Mesothelial cell of epicardium (in vitro differentiated cells): ENCODE measurements at regions not wholly inside any gene's neighbourhood (a gene's known extent, or its start where the extent isn't known, plus 50 kb on each side); places are given as distances from the start of the nearest gene placed in this dataset.

Experiments used
- DNase-seq, 2 experiments: peaks; one replicate each; pipeline ENCODE4 v3.0.0; 2021; ENCODE audit warnings: low spot score in 2 of 2; ENCODE audit not compliant: unreplicated experiment in 2 of 2
- H3K27ac Mint-ChIP-seq: 2 replicates; pipeline ENCODE4 v1.8.0; 2021; ENCODE audit warnings: mixed read lengths
- H3K27me3 Mint-ChIP-seq: 2 replicates; pipeline ENCODE4 v1.8.0; 2021; ENCODE audit warnings: low read depth, mixed read lengths
- H3K36me3 Mint-ChIP-seq: 2 replicates; pipeline ENCODE4 v1.8.0; 2021; ENCODE audit warnings: mixed read lengths
- H3K4me1 Mint-ChIP-seq: 2 replicates; pipeline ENCODE4 v1.8.0; 2021; ENCODE audit warnings: mixed read lengths
- H3K4me3 Mint-ChIP-seq: 2 replicates; pipeline ENCODE4 v1.8.0; 2021; ENCODE audit warnings: mild to moderate bottlenecking, moderate library complexity, mixed read lengths
- H3K9me3 Mint-ChIP-seq: 2 replicates; pipeline ENCODE4 v1.8.0; 2021; ENCODE audit warnings: mixed read lengths
- TF ChIP-seq, protein P1 (sequence below): fragments of 200-600 bp; sonication (generic); IDR thresholded peaks from one replicate; pipeline ENCODE4 v1.5.0; 2021; ENCODE audit warnings: antibody characterized with exemption; ENCODE audit not compliant: unreplicated experiment

DNA sequence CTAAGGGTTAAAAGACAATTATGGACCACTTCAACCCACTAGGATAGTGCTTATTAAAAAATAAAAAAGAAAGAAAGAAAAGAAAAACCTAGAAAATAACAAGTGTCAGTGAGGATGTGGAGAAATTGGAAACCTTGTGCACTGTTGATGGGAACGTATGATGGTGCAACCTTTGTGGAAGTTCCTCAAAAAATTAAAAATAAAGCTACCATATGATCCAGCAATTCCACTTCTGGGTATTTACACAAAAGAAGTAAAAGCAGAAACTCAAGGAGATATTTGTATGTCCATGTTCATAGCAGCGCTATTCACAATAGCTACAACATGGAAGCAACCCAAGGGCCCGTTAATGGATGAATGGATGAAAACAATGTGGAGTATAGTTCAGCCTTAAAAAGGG is 115.2 kb upstream of the ATP1A1 start:
- TF ChIP-seq, protein P1, sequence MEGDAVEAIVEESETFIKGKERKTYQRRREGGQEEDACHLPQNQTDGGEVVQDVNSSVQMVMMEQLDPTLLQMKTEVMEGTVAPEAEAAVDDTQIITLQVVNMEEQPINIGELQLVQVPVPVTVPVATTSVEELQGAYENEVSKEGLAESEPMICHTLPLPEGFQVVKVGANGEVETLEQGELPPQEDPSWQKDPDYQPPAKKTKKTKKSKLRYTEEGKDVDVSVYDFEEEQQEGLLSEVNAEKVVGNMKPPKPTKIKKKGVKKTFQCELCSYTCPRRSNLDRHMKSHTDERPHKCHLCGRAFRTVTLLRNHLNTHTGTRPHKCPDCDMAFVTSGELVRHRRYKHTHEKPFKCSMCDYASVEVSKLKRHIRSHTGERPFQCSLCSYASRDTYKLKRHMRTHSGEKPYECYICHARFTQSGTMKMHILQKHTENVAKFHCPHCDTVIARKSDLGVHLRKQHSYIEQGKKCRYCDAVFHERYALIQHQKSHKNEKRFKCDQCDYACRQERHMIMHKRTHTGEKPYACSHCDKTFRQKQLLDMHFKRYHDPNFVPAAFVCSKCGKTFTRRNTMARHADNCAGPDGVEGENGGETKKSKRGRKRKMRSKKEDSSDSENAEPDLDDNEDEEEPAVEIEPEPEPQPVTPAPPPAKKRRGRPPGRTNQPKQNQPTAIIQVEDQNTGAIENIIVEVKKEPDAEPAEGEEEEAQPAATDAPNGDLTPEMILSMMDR: no peak
- no peaks in the 10 kb centered on the region for H3K36me3 Mint-ChIP-seq

DNA sequence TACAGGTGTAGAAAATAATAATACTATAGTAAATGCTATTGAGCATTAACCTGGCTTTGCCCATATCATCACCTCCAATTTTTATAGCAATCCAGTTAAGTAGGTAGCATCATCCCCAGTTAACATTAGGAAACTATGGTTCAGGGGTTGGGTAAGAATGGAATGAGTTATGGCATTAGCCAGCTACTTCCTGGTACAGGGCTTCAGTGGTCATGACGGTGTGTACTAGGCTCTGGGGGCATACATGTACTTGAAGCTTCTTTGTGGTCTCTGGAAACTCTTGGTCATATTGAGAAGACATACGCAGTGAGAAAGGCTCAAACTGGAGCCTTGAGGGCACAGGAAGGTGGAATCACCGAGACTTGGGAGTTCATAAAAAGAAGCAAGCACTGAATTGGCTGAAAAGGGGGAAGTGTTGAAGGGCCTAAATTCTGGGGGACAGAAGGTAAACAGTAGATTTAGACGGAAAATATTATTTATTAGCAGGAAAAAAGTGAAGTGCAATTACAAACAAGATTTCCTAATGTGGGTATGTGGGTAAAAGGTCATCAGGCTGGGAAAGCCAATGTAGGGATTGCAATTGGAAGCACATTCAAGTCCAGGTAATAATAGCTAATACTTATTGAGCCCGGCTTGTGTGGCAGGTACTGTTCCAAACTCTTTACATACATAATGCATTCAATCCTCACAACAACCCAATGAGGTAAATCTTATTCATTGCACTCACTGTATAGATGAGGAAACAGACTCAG is 114.2 kb upstream of the ATP1A1 start:
- DNase-seq: no peak
- H3K27ac Mint-ChIP-seq: no peak overlapping the region
- no peaks in the 10 kb centered on the region for H3K27me3 Mint-ChIP-seq
- no peaks in the 10 kb centered on the region for H3K36me3 Mint-ChIP-seq
- peaks cover 10% of the 10 kb centered on the region for H3K4me1 Mint-ChIP-seq
- H3K9me3 Mint-ChIP-seq: no peaks in the 10 kb centered on the region
- TF ChIP-seq, protein P1: no peak
- H3K4me3 Mint-ChIP-seq: no peak overlapping the region

More for the DNA sequence above, 115.2 kb upstream of the ATP1A1 start:
- DNase-seq: no peak
- H3K9me3 Mint-ChIP-seq: no peaks in the 10 kb centered on the region
- H3K4me3 Mint-ChIP-seq: no peak overlapping the region
- no peak overlapping the region for H3K27ac Mint-ChIP-seq
- no peaks in the 10 kb centered on the region for H3K27me3 Mint-ChIP-seq
- H3K4me1 Mint-ChIP-seq: peaks cover 10% of the 10 kb centered on the region

DNA sequence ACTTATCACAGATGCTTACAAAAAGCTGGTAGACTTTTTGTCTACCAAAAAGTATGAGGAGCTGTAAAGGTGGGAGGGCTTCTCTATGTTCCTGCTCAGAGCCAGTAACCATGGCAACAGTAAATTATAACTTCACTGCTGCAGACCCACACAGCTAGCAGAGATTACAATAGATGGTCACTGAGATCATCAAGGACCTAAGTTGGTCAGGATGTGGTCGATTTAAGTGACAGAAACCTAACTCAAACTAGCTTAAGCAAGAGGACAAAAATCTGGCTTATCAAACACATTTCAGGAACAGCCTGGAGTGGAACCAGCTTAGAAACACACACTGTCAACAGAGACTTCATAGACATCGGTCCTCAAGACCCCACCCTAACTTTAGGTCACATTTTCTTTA is 113.4 kb upstream of the ATP1A1 start:
- no peaks in the 10 kb centered on the region for H3K27me3 Mint-ChIP-seq
- DNase-seq: no peak
- H3K4me1 Mint-ChIP-seq: peaks cover 10% of the 10 kb centered on the region
- H3K36me3 Mint-ChIP-seq: no peaks in the 10 kb centered on the region
- H3K27ac Mint-ChIP-seq: no peak overlapping the region
- TF ChIP-seq, protein P1: no peak
- no peaks in the 10 kb centered on the region for H3K9me3 Mint-ChIP-seq
- H3K4me3 Mint-ChIP-seq: no peak overlapping the region

DNA sequence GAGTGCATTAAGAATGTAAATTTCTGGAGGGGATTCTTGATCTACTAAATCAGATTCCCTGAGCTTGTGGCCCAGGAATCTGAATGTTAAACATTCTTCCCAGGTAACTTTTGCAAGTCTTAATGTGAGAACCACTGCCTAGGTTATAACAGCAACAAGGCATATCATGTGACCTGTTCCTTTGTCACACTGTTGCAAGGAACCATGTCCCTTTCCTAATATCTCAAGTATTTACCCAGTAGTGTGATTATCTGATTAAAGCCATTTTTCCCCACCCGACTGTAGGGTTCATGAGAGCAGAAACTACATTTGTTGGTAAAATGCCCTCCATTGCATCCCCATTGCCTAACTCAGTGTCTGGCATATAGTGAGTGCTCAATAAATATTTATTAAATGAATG is 112.9 kb upstream of the ATP1A1 start:
- peaks cover 7% of the 10 kb centered on the region for H3K4me1 Mint-ChIP-seq
- H3K27me3 Mint-ChIP-seq: no peaks in the 10 kb centered on the region
- no peaks in the 10 kb centered on the region for H3K36me3 Mint-ChIP-seq
- H3K27ac Mint-ChIP-seq: no peak overlapping the region
- TF ChIP-seq, protein P1: no peak
- DNase-seq: no peak
- H3K9me3 Mint-ChIP-seq: no peaks in the 10 kb centered on the region
- H3K4me3 Mint-ChIP-seq: no peak overlapping the region

DNA sequence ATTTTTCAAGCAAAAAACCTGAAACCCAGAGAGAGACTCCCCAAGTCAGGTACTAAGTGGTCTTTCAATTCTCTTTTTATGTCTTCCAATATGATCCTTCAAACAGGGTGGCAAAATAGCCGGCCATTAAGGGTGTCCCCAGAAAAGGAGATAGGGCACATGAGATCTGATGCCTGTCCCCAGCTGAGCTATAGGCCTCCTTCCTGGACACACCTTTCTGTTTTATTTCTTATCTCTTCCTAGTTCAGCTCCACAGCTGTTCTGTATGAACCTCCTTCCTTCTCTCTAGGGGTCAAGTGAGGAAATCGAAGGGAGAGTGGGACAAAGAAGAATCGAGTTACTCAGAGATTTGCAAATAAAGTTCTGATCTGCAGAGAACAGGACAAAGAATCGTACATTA is 112.4 kb upstream of the ATP1A1 start:
- Mint-ChIP-seq H3K27me3 (no peaks in the 10 kb centered on the region), H3K36me3 (no peaks in the 10 kb centered on the region), H3K27ac (no peak overlapping the region), H3K4me3 (no peak overlapping the region), H3K9me3 (no peaks in the 10 kb centered on the region), H3K4me1 (peaks cover 3% of the 10 kb centered on the region)
- TF ChIP-seq, protein P1: no peak
- no peak for DNase-seq
